GM12878 (cell line): ENCODE measurements at regions not wholly inside any gene's neighbourhood (a gene's known extent, or its start where the extent isn't known, plus 50 kb on each side); places are given as distances from the start of the nearest gene placed in this dataset.

Experiments
- ATAC-seq: fragments of 200-7000 bp; cut with Tn5 transposase; 3 replicates; pipeline ENCODE4 v1.9.1; 2020; ENCODE audit warnings: mild to moderate bottlenecking, moderate library complexity
- BruUV-seq: library from RNA; stranded (reverse); fragments of 400-500 nt; replicated peaks from 2 replicates; lab custom pipeline; 2021; lab: Mats Ljungman, UMichigan
- CTCF ChIA-PET: fragments of 300-600 bp; sonication (Branson Sonifier 250); formaldehyde crosslinking; extraction: SDS; loops from one replicate; lab custom pipeline; 2021; ENCODE audit warnings: inconsistent platforms; lab: Yijun Ruan, JAX
- POLR2A ChIA-PET: fragments of 350-600 bp; formaldehyde crosslinking; extraction: SDS; loops from one replicate; lab custom pipeline; 2021; ENCODE audit warnings: inconsistent platforms; lab: Charles Lee
- RAD21 ChIA-PET: fragments of 300-600 bp; sonication (Branson Sonifier 250); formaldehyde crosslinking; loops from one replicate; lab custom pipeline; 2023; ENCODE audit warnings: antibody characterized with exemption; ENCODE audit not compliant: unreplicated experiment; lab: Charles Lee
- SMC1A ChIA-PET: fragments of 300-600 bp; sonication (Branson Sonifier 250); formaldehyde crosslinking; loops from one replicate; lab custom pipeline; 2023; ENCODE audit not compliant: unreplicated experiment, uncharacterized antibody; lab: Charles Lee
- DNase-seq: peaks from one replicate; pipeline ENCODE4 v3.0.0-alpha.2; 2011; ENCODE audit warnings: low read depth, low spot score
- FAIRE-seq: peaks from 3 replicates; lab custom pipeline; 2011; peaks lifted over from hg19 to GRCh38; lab: Jason Lieb, UNC
- H2AFZ ChIP-seq: 2 replicates; pipeline ENCODE4 v1.6.0; 2011; ENCODE audit warnings: low read depth, low read length, control low read depth; ENCODE audit not compliant: control insufficient read depth
- H3K27ac ChIP-seq: 2 replicates; pipeline ENCODE4 v1.5.1; 2011; ENCODE audit warnings: control low read depth; ENCODE audit not compliant: control insufficient read depth, insufficient read depth
- H3K27me3 ChIP-seq, 2 experiments: replicated peaks in 1 of 2; 2 replicates each; pipeline versions ENCODE4 v1.6.0 to v1.6.1; 2011; ENCODE audit warnings: low read length in 1 of 2; ENCODE audit not compliant: control insufficient read depth in 2 of 2, insufficient read depth in 2 of 2
- H3K36me3 ChIP-seq, 2 experiments: 2 replicates each; pipeline ENCODE4 v1.5.1; 2011; ENCODE audit warnings: low read length in 1 of 2; ENCODE audit not compliant: control insufficient read depth in 2 of 2, insufficient read depth in 2 of 2
- H3K4me1 ChIP-seq: 2 replicates; pipeline ENCODE4 v1.6.1; 2011; ENCODE audit warnings: mild to moderate bottlenecking, low read length, moderate library complexity, mixed read lengths; ENCODE audit not compliant: control insufficient read depth, insufficient read depth
- H3K4me2 ChIP-seq: 2 replicates; pipeline ENCODE4 v1.6.0; 2011; ENCODE audit warnings: control low read depth; ENCODE audit not compliant: control insufficient read depth, insufficient read depth
- H3K4me3 ChIP-seq: fragments of 200-600 bp; sonication (generic); 2 replicates; pipeline ENCODE4 v1.5.1; 2016
- H3K79me2 ChIP-seq: 2 replicates; pipeline ENCODE4 v1.6.0; 2011; ENCODE audit warnings: low read length; ENCODE audit not compliant: control insufficient read depth, insufficient read depth
- H3K9ac ChIP-seq: 2 replicates; pipeline ENCODE4 v1.8.0; 2011; ENCODE audit warnings: low read length, control low read depth, mixed read lengths; ENCODE audit not compliant: control insufficient read depth, insufficient read depth
- H3K9me3 ChIP-seq: replicated peaks from 3 replicates; pipeline ENCODE4 v1.5.1; 2011; ENCODE audit warnings: mild to moderate bottlenecking, low read length; ENCODE audit not compliant: control insufficient read depth, insufficient read depth
- H4K20me1 ChIP-seq: 2 replicates; pipeline ENCODE4 v1.6.0; 2011; ENCODE audit not compliant: control insufficient read depth, insufficient read depth
- BMI1 ChIP-seq: fragments of 450-650 bp; IDR thresholded peaks from 2 replicates; pipeline ENCODE4 v1.6.1; 2016; ENCODE audit warnings: mild to moderate bottlenecking, moderate library complexity, borderline replicate concordance
- CBX5 ChIP-seq: sonication (generic); IDR thresholded peaks from 2 replicates; pipeline ENCODE4 v1.6.1; 2016; ENCODE audit warnings: low read depth, moderate library complexity, mild to moderate bottlenecking, inconsistent platforms
- EGR1 ChIP-seq, 2 experiments: IDR thresholded peaks; 1 replicate in 1 of 2; 2 replicates in 1 of 2; pipeline ENCODE4 v1.6.1; 2011 to 2012; ENCODE audit warnings: low read depth in 2 of 2, low read length in 2 of 2, borderline replicate concordance in 1 of 2, mild to moderate bottlenecking in 1 of 2, moderate library complexity in 1 of 2
- FOXM1 ChIP-seq: IDR thresholded peaks from 2 replicates; pipeline ENCODE4 v1.6.1; 2012; ENCODE audit warnings: low read depth, mild to moderate bottlenecking, inconsistent platforms, low read length, moderate library complexity
- GABPA ChIP-seq: IDR thresholded peaks from 2 replicates; pipeline ENCODE4 v1.6.1; 2014; ENCODE audit warnings: antibody characterized with exemption, low read depth, mild to moderate bottlenecking, inconsistent platforms
- HDGF ChIP-seq: fragments of 450-650 bp; IDR thresholded peaks from 2 replicates; pipeline ENCODE4 v1.6.1; 2016; ENCODE audit warnings: antibody characterized with exemption
- MTA2 ChIP-seq: fragments of 450-650 bp; IDR thresholded peaks from 2 replicates; pipeline ENCODE4 v1.6.1; 2016; ENCODE audit warnings: low read depth, mild to moderate bottlenecking, moderate library complexity
- POLR2AphosphoS2 ChIP-seq: IDR thresholded peaks from 2 replicates; pipeline ENCODE4 v1.6.1; 2011; ENCODE audit warnings: low read depth, mild to moderate bottlenecking, low read length, improper control_type of control experiment, moderate library complexity
- RUNX3 ChIP-seq: IDR thresholded peaks from 2 replicates; pipeline ENCODE4 v1.6.1; 2012; ENCODE audit warnings: low read length, inconsistent platforms
- SMAD5 ChIP-seq: IDR thresholded peaks from 2 replicates; pipeline ENCODE4 v1.6.1; 2016; ENCODE audit warnings: antibody characterized with exemption, low read depth
- ZSCAN29 ChIP-seq: fragments of 450-650 bp; IDR thresholded peaks from 2 replicates; pipeline ENCODE4 v1.6.1; 2017; ENCODE audit warnings: mild to moderate bottlenecking, moderate library complexity
- WGBS: methylation state at CpG from one replicate; pipeline ENCODE4 v1.1.6; 2016; ENCODE audit warnings: low lambda C conversion rate; ENCODE audit not compliant: insufficient replicate concordance, insufficient coverage; ENCODE audit errors: missing lambda C conversion rate; 5-methylcytosine and 5-hydroxymethylcytosine counted together
- in situ Hi-C: fragments of 300-500 bp; cut with MboI; formaldehyde crosslinking; loops from 9 replicates; pipeline ENCODE4 v1.14.3; 2018; ENCODE audit warnings: mixed read lengths
- intact Hi-C: fragments of 100-400 bp; cut with micrococcal nuclease; formaldehyde crosslinking; loops from one replicate; pipeline ENCODE4 v1.14.2; 2022; ENCODE audit not compliant: unreplicated experiment
- TF ChIP-seq, protein P1 (sequence below): fragments of 450-650 bp; IDR thresholded peaks from 2 replicates; pipeline ENCODE4 v1.6.1; 2014; ENCODE audit warnings: mild to moderate bottlenecking
- TF ChIP-seq, protein P2 (sequence below): fragments of 450-650 bp; IDR thresholded peaks from 2 replicates; pipeline ENCODE4 v1.6.1; 2016; ENCODE audit warnings: mild to moderate bottlenecking

DNA sequence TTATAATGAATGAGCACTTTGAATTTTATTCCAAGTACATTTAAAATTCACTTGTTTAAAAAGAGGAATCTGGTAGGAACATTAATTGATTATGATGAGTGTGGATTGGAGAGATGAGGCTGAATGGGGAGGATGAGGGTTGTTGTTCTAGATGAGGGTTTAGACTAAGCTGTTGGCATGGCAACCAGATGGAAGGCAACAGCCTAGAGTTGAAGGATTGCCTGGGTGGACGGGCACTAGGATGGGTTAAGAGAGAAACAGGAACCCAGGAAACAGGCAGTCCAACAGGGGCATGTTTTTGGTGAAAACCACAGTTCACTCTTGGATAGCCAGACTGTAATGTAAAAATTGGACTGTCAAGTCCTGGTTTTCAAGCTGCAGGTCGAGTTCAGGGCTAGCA, 125.5 kb downstream of the CHRM3 start:
- CTCF ChIA-PET = no interaction called here
- Histone ChIP-seq H3K9ac (no peak overlapping the region), H3K4me2 (no peak overlapping the region), H3K27ac (no peak overlapping the region), H2AFZ (no peak overlapping the region), H3K79me2 (no peaks in the 10 kb centered on the region), H3K36me3 (no peaks in the 10 kb centered on the region), H3K27me3 (no peaks in the 10 kb centered on the region)
- in situ Hi-C loops = no loop called here
- WGBS = 0% methylated on average over 2 of the region's 2 CpGs
- BruUV-seq = no TSS peak
- POLR2A ChIA-PET = no interaction called here
- RAD21 ChIA-PET = no interaction called here
- TF ChIP-seq, protein P1, sequence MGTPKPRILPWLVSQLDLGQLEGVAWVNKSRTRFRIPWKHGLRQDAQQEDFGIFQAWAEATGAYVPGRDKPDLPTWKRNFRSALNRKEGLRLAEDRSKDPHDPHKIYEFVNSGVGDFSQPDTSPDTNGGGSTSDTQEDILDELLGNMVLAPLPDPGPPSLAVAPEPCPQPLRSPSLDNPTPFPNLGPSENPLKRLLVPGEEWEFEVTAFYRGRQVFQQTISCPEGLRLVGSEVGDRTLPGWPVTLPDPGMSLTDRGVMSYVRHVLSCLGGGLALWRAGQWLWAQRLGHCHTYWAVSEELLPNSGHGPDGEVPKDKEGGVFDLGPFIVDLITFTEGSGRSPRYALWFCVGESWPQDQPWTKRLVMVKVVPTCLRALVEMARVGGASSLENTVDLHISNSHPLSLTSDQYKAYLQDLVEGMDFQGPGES = no peak
- TF ChIP-seq BMI1 (no peak), HDGF (no peak), RUNX3 (no peak), CBX5 (no peak), POLR2AphosphoS2 (no peak), ZSCAN29 (no peak), SMAD5 (no peak), FOXM1 (no peak), EGR1 (IDR thresholded peaks at IDR 0.05; ENCODE audit: borderline replicate concordance in 1 of 2, low read depth in 2 of 2, low read length in 2 of 2) (no peak), MTA2 (no peak), GABPA (no peak)
- TF ChIP-seq, protein P2, sequence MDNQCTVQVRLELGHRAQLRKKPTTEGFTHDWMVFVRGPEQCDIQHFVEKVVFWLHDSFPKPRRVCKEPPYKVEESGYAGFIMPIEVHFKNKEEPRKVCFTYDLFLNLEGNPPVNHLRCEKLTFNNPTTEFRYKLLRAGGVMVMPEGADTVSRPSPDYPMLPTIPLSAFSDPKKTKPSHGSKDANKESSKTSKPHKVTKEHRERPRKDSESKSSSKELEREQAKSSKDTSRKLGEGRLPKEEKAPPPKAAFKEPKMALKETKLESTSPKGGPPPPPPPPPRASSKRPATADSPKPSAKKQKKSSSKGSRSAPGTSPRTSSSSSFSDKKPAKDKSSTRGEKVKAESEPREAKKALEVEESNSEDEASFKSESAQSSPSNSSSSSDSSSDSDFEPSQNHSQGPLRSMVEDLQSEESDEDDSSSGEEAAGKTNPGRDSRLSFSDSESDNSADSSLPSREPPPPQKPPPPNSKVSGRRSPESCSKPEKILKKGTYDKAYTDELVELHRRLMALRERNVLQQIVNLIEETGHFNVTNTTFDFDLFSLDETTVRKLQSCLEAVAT = no peak
- TF ChIP-seq, all 136 proteins: peak for 0
- FAIRE-seq (no peak), DNase-seq (no peak), ATAC-seq (no peak)
- Histone ChIP-seq H3K4me1 (no peaks in the 10 kb centered on the region), H4K20me1 (no peaks in the 10 kb centered on the region), H3K4me3 (no peak overlapping the region), H3K9me3 (no peaks in the 10 kb centered on the region)
- SMC1A ChIA-PET = interaction anchor here (1.2 kb wide), 1 partner anchor 73 kb away, joined by 3 read pairs; no protein-coding TSS in a partner anchor
- intact Hi-C loops = no loop called here
